Mammary epithelial cell (primary cell): ENCODE measurements at regions not wholly inside any gene's neighbourhood (a gene's known extent, or its start where the extent isn't known, plus 50 kb on each side); places are given as distances from the start of the nearest gene placed in this dataset.

ENCODE experiments used
- EZH2 ChIP-seq: IDR thresholded peaks from 2 replicates; pipeline ENCODE4 v1.6.1; 2012; ENCODE audit warnings: low read length, inconsistent platforms, borderline replicate concordance
- TF ChIP-seq, protein P1 (sequence below), 2 donors: IDR thresholded peaks in 1 of 2; conservative IDR thresholded peaks in 1 of 2; 2 replicates each; pipeline ENCODE4 v1.5.1; 2011 to 2012; ENCODE audit warnings: inconsistent platforms in 2 of 2, low read length in 2 of 2, mild to moderate bottlenecking in 2 of 2, control low read depth in 1 of 2, low read depth in 1 of 2; ENCODE audit not compliant: insufficient read depth in 1 of 2; ENCODE audit errors: extremely low read depth in 1 of 2

DNA sequence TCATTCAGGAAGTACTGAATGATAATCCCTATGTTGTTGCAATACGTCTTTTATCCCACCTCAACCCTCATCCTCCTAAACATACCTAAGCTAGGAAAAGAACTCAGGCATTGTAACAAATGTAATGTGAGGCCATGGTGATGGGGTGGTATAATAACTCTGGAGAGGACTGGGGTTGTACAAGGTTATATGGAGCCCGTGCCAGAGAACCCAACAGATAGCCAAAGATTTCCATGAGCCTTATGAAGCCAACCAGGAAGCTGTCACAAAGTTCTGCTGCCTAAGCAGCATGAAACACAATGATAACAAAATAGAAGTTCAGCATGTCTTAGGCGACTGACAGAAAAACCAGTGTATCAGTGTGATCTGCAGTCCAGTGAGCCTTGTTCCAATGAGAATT is 394.1 kb upstream of the NBEA start:
- TF ChIP-seq, protein P1, sequence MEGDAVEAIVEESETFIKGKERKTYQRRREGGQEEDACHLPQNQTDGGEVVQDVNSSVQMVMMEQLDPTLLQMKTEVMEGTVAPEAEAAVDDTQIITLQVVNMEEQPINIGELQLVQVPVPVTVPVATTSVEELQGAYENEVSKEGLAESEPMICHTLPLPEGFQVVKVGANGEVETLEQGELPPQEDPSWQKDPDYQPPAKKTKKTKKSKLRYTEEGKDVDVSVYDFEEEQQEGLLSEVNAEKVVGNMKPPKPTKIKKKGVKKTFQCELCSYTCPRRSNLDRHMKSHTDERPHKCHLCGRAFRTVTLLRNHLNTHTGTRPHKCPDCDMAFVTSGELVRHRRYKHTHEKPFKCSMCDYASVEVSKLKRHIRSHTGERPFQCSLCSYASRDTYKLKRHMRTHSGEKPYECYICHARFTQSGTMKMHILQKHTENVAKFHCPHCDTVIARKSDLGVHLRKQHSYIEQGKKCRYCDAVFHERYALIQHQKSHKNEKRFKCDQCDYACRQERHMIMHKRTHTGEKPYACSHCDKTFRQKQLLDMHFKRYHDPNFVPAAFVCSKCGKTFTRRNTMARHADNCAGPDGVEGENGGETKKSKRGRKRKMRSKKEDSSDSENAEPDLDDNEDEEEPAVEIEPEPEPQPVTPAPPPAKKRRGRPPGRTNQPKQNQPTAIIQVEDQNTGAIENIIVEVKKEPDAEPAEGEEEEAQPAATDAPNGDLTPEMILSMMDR (conservative IDR thresholded peaks at IDR 0.05 in 1 of 2, IDR thresholded peaks at IDR 0.05 in 1 of 2; ENCODE audit: extremely low read depth in 1 of 2, insufficient read depth in 1 of 2, low read depth in 1 of 2, low read length in 2 of 2) = no peak
- TF ChIP-seq EZH2 = no peak
